Brain microvascular endothelial cell (primary cell): ENCODE measurements at regions not wholly inside any gene's neighbourhood (a gene's known extent, or its start where the extent isn't known, plus 50 kb on each side); places are given as distances from the start of the nearest gene placed in this dataset.

Experiments used
- DNase-seq: peaks from one replicate; pipeline ENCODE4 v3.0.0-alpha.2; 2020
- H3K27ac ChIP-seq: fragments of 250-450 bp; sonication (Bioruptor Pico); 2 replicates; pipeline ENCODE4 v1.5.1; 2020; ENCODE audit warnings: mild to moderate bottlenecking, moderate library complexity
- H3K27me3 ChIP-seq: fragments of 250-450 bp; sonication (Bioruptor Pico); replicated peaks from 2 replicates; pipeline ENCODE4 v1.5.1; 2020; ENCODE audit warnings: mild to moderate bottlenecking
- H3K36me3 ChIP-seq: fragments of 250-450 bp; sonication (Bioruptor Pico); replicated peaks from 2 replicates; pipeline ENCODE4 v1.5.1; 2020; ENCODE audit warnings: mild to moderate bottlenecking
- H3K4me3 ChIP-seq: 2 replicates; pipeline ENCODE4 v1.5.1; 2011; ENCODE audit warnings: low read depth, mild to moderate bottlenecking, control low read depth, low read length, moderate library complexity
- in situ Hi-C: cut with HindIII; loops from 2 replicates; pipeline ENCODE4 v1.10.0; 2017; ENCODE audit warnings: low sequenced_read_pairs, low pct_ligation_motif_present
- TF ChIP-seq, protein P1 (sequence below): IDR thresholded peaks from 2 replicates; pipeline ENCODE4 v1.5.1; 2011; ENCODE audit warnings: low read depth, mild to moderate bottlenecking, moderate library complexity, low read length, control low read depth, inconsistent platforms; ENCODE audit errors: missing control alignments

DNA sequence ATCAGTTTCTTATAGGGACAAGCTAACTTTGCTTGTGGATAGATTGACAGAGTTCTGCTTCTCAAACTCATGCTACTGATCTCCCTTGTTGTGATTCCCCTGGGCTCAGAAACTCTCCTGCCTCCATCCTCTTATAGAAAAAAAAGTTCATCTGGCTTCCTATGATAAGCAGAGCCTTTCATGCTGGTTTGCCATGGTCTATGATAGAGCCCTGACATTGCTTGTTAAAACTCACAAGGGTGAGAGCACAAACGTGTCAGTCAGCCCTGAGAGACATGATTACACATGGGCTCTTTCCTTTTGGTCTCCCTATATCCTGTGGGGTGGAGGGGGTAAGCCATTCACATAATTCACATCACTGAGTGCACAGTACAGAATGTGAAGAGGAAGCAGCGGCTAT, 121.8 kb downstream of the TDRD15 start:
- DNase-seq = no peak
- H3K4me3 ChIP-seq = no peak overlapping the region
- no peaks in the 10 kb centered on the region for H3K27me3 ChIP-seq
- H3K27ac ChIP-seq = no peak overlapping the region
- no peaks in the 10 kb centered on the region for H3K36me3 ChIP-seq
- in situ Hi-C loops = no loop called here
- TF ChIP-seq, protein P1, sequence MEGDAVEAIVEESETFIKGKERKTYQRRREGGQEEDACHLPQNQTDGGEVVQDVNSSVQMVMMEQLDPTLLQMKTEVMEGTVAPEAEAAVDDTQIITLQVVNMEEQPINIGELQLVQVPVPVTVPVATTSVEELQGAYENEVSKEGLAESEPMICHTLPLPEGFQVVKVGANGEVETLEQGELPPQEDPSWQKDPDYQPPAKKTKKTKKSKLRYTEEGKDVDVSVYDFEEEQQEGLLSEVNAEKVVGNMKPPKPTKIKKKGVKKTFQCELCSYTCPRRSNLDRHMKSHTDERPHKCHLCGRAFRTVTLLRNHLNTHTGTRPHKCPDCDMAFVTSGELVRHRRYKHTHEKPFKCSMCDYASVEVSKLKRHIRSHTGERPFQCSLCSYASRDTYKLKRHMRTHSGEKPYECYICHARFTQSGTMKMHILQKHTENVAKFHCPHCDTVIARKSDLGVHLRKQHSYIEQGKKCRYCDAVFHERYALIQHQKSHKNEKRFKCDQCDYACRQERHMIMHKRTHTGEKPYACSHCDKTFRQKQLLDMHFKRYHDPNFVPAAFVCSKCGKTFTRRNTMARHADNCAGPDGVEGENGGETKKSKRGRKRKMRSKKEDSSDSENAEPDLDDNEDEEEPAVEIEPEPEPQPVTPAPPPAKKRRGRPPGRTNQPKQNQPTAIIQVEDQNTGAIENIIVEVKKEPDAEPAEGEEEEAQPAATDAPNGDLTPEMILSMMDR = no peak

DNA sequence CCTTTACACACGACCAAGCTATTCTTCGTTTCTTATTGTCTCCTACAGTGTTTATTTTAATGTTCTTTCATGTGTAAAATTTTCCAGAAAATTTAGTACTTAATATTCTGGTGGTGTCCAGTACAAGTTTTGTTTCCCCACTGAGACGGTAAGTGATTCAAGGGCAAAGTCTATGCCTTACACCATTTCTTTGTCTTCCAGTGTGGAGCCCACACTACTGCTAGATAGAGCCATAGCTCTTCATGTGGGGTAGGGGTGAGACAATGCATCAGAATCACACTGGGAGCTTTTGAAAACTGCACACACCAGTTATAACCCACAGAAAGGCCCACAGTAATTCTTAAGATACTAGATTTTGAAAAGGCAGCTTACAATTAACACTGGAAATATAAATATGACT, 125.6 kb downstream of the TDRD15 start:
- TF ChIP-seq, protein P1 = no peak
- in situ Hi-C loops = no loop called here
- no peak for DNase-seq
- Histone ChIP-seq H3K4me3 (no peak overlapping the region), H3K36me3 (no peaks in the 10 kb centered on the region), H3K27ac (no peak overlapping the region), H3K27me3 (no peaks in the 10 kb centered on the region)

DNA sequence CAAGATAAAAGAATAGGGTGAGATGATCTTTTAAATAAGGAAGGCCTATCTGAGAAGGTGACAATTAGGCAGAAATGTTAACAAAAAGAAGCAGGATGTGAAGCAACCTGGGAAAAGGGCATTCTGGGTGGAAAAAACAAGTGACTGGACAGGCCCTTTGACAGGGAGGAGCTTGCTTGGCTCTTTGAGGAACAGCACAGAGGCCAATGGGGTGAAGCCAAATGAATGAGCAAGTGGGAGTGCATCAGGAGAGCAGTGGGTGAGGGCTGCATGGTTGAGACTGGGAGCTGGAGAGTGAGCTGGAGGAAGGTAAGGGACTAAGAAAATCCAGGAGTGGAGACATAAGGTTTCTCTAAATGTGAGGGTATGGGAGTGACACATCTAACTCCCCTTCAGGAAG, 126.9 kb downstream of the TDRD15 start:
- in situ Hi-C loops = no loop called here
- Histone ChIP-seq H3K4me3 (no peak overlapping the region), H3K36me3 (no peaks in the 10 kb centered on the region), H3K27ac (no peak overlapping the region), H3K27me3 (no peaks in the 10 kb centered on the region)
- DNase-seq = no peak
- TF ChIP-seq, protein P1 = no peak

DNA sequence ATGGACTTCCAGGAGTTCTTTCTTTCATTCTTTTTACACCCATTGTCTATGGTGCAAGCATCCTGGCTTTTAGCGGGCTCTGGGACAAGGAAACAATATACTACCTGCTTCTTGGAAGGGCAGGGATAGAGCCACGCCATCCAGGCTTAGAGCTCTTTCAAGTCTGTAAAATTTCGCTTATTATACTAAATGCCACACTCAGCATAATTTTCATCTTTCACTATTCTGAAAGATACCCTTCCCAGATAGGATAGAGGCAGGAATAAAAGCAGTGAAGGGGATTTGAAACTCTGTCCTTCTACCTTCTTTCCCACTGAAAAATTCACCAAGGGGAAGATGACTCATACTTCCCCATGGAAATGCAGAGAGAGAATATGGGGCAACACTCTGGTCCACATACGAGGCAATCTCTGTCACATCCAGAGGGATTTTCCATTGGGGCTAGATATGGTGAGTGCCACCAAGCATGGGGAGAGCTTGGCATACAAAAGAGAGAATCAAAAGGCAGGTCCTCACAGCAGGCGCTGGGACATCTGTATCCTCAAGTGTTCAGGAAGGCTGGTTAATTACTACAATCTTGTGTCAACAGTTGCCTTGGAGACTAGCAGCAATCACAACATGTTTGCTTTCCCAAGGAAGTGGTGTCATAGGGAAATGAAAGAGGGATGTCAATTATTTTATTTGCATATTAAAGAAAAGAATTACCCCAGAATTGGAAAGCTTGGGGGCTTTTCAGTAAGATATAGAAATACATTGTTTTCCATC, 127.6 kb downstream of the TDRD15 start:
- Histone ChIP-seq H3K27ac (no peak overlapping the region), H3K4me3 (no peak overlapping the region), H3K36me3 (no peaks in the 10 kb centered on the region), H3K27me3 (no peaks in the 10 kb centered on the region)
- no peak for DNase-seq
- in situ Hi-C loops = no loop called here
- TF ChIP-seq, protein P1 = no peak

DNA sequence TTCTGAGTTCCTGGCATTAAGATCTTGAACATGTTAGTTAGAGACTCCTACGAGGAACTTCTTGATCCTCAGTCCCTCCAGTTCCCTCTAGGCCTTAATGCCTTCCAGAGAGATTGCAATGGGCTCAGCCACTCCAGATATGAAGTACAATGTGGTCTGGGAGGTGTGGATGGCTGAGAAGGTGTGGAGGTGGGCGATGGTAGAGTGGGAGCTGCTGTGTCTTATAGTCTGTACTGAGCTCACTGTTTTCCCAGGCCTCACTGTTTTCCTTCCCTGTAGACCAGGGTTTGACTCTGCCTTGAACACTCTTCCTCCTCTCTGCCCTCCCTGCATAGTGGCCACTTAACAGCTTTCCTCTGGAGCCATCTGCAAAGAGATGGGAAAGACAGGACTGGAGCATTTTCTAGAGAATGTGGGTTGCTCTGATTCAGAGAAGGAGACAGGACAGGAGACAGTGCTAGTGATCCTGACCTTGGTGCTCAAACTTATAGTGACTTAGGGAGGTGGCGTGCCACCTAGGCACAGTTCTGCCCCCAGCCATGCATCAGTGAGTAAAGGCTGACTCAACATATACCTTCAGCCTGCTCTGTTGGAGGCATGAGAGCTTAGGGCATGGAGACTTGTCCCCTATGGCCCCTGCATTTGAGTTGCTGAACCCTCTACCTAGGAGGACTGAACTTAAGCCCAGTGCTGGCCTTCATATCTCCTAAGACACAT, 129.7 kb downstream of the TDRD15 start:
- in situ Hi-C loops = no loop called here
- no peak for DNase-seq
- TF ChIP-seq, protein P1 = no peak
- Histone ChIP-seq H3K27ac (no peak overlapping the region), H3K27me3 (no peaks in the 10 kb centered on the region), H3K4me3 (no peak overlapping the region), H3K36me3 (no peaks in the 10 kb centered on the region)
